K562 (cell line): ENCODE measurements at regions not wholly inside any gene's neighbourhood (a gene's known extent, or its start where the extent isn't known, plus 50 kb on each side); places are given as distances from the start of the nearest gene placed in this dataset.
"Not testable (repeated sequence)": the region's sequence is repeated elsewhere in the genome, so short reads cannot be mapped to it uniquely, and the experiment has no call there.

Experiments
- ATAC-seq: fragments of 200-7000 bp; cut with Tn5 transposase; 3 replicates; pipeline ENCODE4 v1.9.1; 2020; ENCODE audit warnings: moderate library complexity
- BruUV-seq: library from RNA; stranded (reverse); fragments of 400-500 nt; replicated peaks from 2 replicates; lab custom pipeline; 2021; lab: Mats Ljungman, UMichigan
- CTCF ChIA-PET: fragments of 300-600 bp; formaldehyde crosslinking; extraction: SDS; loops from one replicate; lab custom pipeline; 2021; ENCODE audit warnings: low intra/inter-chr PET ratio; lab: Yijun Ruan, JAX
- POLR2A ChIA-PET: fragments of 300-600, 350-650 bp; sonication (Branson Sonifier 250); formaldehyde crosslinking; extraction: SDS; loops from one replicate; lab custom pipeline; 2021; ENCODE audit warnings: antibody characterized with exemption, inconsistent platforms; lab: Yijun Ruan, JAX
- DNase-seq, 4 experiments: peaks; one replicate each; pipeline versions ENCODE4 v3.0.0 to v3.0.0-alpha.2; 2011 to 2018; ENCODE audit warnings: low spot score in 3 of 4, mixed read lengths in 3 of 4; ENCODE audit errors: extremely low read depth in 1 of 4
- FAIRE-seq: peaks from 2 replicates; lab custom pipeline; 2011; peaks lifted over from hg19 to GRCh38; lab: Jason Lieb, UNC
- H2AFZ ChIP-seq: 2 replicates; pipeline ENCODE4 v1.6.0; 2011; ENCODE audit warnings: low read depth, low read length, control low read depth, inconsistent platforms
- H3K27ac ChIP-seq: fragments of 200-600 bp; 3 replicates; pipeline ENCODE4 v1.8.0; 2011; ENCODE audit warnings: low read depth, mild to moderate bottlenecking, control low read depth, inconsistent platforms, low read length, moderate library complexity, mixed read lengths; ENCODE audit errors: extremely low read depth
- H3K27me3 ChIP-seq, 2 experiments: fragments of 300-600 bp in 1 of 2; 2 replicates in 1 of 2; 3 replicates in 1 of 2; pipeline versions ENCODE4 v1.6.0 to v1.8.0; 2011; ENCODE audit warnings: inconsistent platforms in 2 of 2, low read length in 2 of 2, mild to moderate bottlenecking in 1 of 2, mixed read lengths in 1 of 2, moderate library complexity in 1 of 2; ENCODE audit not compliant: control insufficient read depth in 2 of 2, insufficient read depth in 2 of 2
- H3K36me3 ChIP-seq: fragments of 300-600 bp; 3 replicates; pipeline ENCODE4 v1.8.0; 2011; ENCODE audit warnings: mild to moderate bottlenecking, low read length, inconsistent platforms; ENCODE audit not compliant: control insufficient read depth, insufficient read depth
- H3K4me1 ChIP-seq, 2 experiments: fragments of 200-600 bp in 1 of 2; replicated peaks in 1 of 2; 2 replicates in 1 of 2; 3 replicates in 1 of 2; pipeline versions ENCODE4 v1.5.1 to v1.8.0; 2011; ENCODE audit warnings: inconsistent platforms in 2 of 2, low read length in 2 of 2, mild to moderate bottlenecking in 1 of 2, mixed read lengths in 1 of 2, moderate library complexity in 1 of 2; ENCODE audit not compliant: control insufficient read depth in 2 of 2, insufficient read depth in 2 of 2
- H3K4me2 ChIP-seq: 2 replicates; pipeline ENCODE4 v1.6.1; 2011; ENCODE audit warnings: low read length, control low read depth, inconsistent platforms, mixed read lengths; ENCODE audit not compliant: insufficient read depth
- H3K4me3 ChIP-seq: fragments of 200-600 bp; sonication (generic), shearing (Covaris generic); 2 replicates; pipeline ENCODE4 v1.5.1; 2016; ENCODE audit warnings: control low read depth, inconsistent platforms
- H3K79me2 ChIP-seq: fragments of 200-600 bp; 3 replicates; pipeline ENCODE4 v1.8.0; 2011; ENCODE audit warnings: low read length, inconsistent platforms; ENCODE audit not compliant: control insufficient read depth, insufficient read depth
- H3K9ac ChIP-seq, 2 experiments: 2 replicates each; pipeline versions ENCODE4 v1.6.0 to v1.6.1; 2011; ENCODE audit warnings: low read depth in 2 of 2, low read length in 2 of 2, control low read depth in 1 of 2, inconsistent platforms in 1 of 2, mild to moderate bottlenecking in 1 of 2, mixed read lengths in 1 of 2; ENCODE audit not compliant: insufficient read depth in 1 of 2
- H3K9me1 ChIP-seq: one replicate; pipeline ENCODE4 v1.6.0; 2011; ENCODE audit warnings: inconsistent platforms, mild to moderate bottlenecking, low read length, moderate library complexity; ENCODE audit not compliant: control insufficient read depth, insufficient read depth
- H3K9me3 ChIP-seq: replicated peaks from 2 replicates; pipeline ENCODE4 v1.5.1; 2011; ENCODE audit warnings: low read depth, low read length, inconsistent platforms; ENCODE audit not compliant: control insufficient read depth, insufficient read depth
- H4K20me1 ChIP-seq: replicated peaks from 2 replicates; pipeline ENCODE4 v1.6.1; 2011; ENCODE audit warnings: low read length, inconsistent platforms, mixed read lengths; ENCODE audit not compliant: control insufficient read depth, insufficient read depth
- ASH1L ChIP-seq: fragments of 450-650 bp; IDR thresholded peaks from 2 replicates; pipeline ENCODE4 v1.6.1; 2018; ENCODE audit warnings: borderline replicate concordance, mild to moderate bottlenecking, low read depth; ENCODE audit not compliant: partially characterized antibody
- FOXM1 ChIP-seq, 2 experiments: fragments of 450-650 bp in 1 of 2; sonication (generic) in 1 of 2; formaldehyde crosslinking in 1 of 2; IDR thresholded peaks; 2 replicates each; pipeline versions ENCODE4 v1.6.1 to v1.9.0; 2017 to 2022; ENCODE audit warnings: low read depth in 2 of 2, mild to moderate bottlenecking in 2 of 2, missing genetic modification reagents in 1 of 2, moderate library complexity in 1 of 2
- HEY1 ChIP-seq: fragments of 250-450 bp; sonication (Bioruptor Pico); IDR thresholded peaks from 2 replicates; pipeline ENCODE4 v1.5.0; 2020; ENCODE audit warnings: mild to moderate bottlenecking, moderate library complexity, borderline replicate concordance
- JUND ChIP-seq, 2 experiments: IDR thresholded peaks; 2 replicates in 1 of 2; 3 replicates in 1 of 2; pipeline ENCODE4 v1.6.1; 2011; ENCODE audit warnings: borderline replicate concordance in 2 of 2, low read depth in 2 of 2, low read length in 2 of 2, improper control_type of control experiment in 1 of 2, missing biosample characterization in 1 of 2, missing genetic modification characterization in 1 of 2, missing genetic modification reagents in 1 of 2
- L3MBTL2 ChIP-seq: fragments of 450-650 bp; IDR thresholded peaks from 2 replicates; pipeline ENCODE4 v1.6.1; 2016; ENCODE audit warnings: mild to moderate bottlenecking, moderate library complexity
- RHOXF2B ChIP-seq: fragments of 250-450 bp; sonication (Bioruptor Pico); conservative IDR thresholded peaks from 2 replicates; pipeline ENCODE4 v1.5.1; 2021
- SMARCA5 ChIP-seq: fragments of 450-650 bp; IDR thresholded peaks from 2 replicates; pipeline ENCODE4 v1.6.1; 2016
- YBX1 ChIP-seq: fragments of 450-650 bp; IDR thresholded peaks from 2 replicates; pipeline ENCODE4 v1.7.1; 2016; ENCODE audit warnings: mild to moderate bottlenecking
- ZNF324 ChIP-seq: fragments of 250-450 bp; sonication (Bioruptor Pico); IDR thresholded peaks from 2 replicates; pipeline ENCODE4 v1.4.0; 2020; ENCODE audit warnings: mild to moderate bottlenecking
- ZNF696 ChIP-seq: fragments of 250-450 bp; sonication (Bioruptor Pico); conservative IDR thresholded peaks from 2 replicates; pipeline ENCODE4 v1.4.0; 2020; ENCODE audit warnings: mild to moderate bottlenecking, moderate library complexity
- ZNF77 ChIP-seq: fragments of 250-450 bp; sonication (Bioruptor Pico); IDR thresholded peaks from 2 replicates; pipeline ENCODE4 v1.5.0; 2020
- WGBS: fragments of 100-300 bp; shearing (Covaris generic); methylation state at CpG from one replicate; pipeline ENCODE4 v1.1.6; 2016; ENCODE audit warnings: low coverage, mixed read lengths; ENCODE audit not compliant: insufficient coverage; ENCODE audit errors: missing lambda C conversion rate; 5-methylcytosine and 5-hydroxymethylcytosine counted together
- in situ Hi-C: fragments of 300-500 bp; cut with MboI; formaldehyde crosslinking; loops from 4 replicates; pipeline ENCODE4 v1.15.0; 2018; ENCODE audit warnings: inconsistent platforms, mixed read lengths
- intact Hi-C: fragments of 100-400 bp; cut with micrococcal nuclease; formaldehyde crosslinking; loops from 2 replicates; pipeline ENCODE4 v1.14.2; 2022
- TF ChIP-seq, protein P1 (sequence below): fragments of 450-650 bp; IDR thresholded peaks from 2 replicates; pipeline ENCODE4 v1.6.1; 2017; ENCODE audit warnings: antibody characterized with exemption

DNA sequence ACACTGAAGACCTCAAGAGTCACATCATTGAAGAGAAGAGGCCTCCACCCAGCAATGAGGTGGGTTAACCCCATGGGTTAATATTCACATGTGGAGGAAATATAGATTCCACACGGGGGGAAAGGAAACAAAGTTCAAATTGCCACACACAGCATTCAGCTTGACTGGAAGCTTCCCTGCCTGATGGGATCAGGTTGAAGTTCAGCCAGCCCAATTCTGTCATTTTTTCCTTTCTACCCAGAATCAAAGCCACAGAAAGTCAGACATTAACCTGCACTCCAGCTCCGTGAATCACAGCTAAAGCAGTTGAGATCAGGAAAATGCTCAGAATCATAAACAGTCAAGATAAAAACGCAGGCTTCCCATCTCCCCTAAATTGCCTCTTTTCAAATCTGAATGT is 208.7 kb upstream of the OBI1 start:
- no peak for FAIRE-seq
- intact Hi-C loops, result no loop called here

DNA sequence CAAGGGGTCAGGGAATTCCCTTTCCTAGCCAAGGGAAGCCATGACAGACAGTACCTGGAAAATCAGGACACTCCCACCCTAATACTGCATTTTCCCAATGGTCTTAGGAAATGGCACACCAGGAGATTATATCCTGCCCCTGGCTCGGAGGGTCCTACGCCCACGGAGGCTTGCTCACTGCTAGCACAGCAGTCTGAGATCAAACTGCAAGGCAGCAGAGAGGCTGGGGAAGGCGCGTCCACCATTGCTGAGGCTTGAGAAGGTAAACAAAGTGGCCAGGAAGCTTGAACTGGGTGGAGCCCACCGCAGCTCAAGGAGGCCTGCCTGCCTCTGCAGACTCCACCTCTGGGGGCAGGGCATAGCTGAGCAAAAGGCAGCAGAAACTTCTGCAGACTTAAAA is 207.1 kb upstream of the OBI1 start:
- FAIRE-seq, DNase-seq, intact Hi-C loops, H3K9me3 ChIP-seq, POLR2A ChIA-PET, H3K79me2 ChIP-seq, H3K36me3 ChIP-seq, H3K9me1 ChIP-seq, BruUV-seq, CTCF ChIA-PET, H2AFZ ChIP-seq, H3K4me3 ChIP-seq, H3K27ac ChIP-seq, ATAC-seq, H3K9ac ChIP-seq, H4K20me1 ChIP-seq, H3K4me2 ChIP-seq, H3K27me3 ChIP-seq, in situ Hi-C loops, H3K4me1 ChIP-seq: not testable (repeated sequence)
- 0% methylated on average over 4 of the region's 6 CpGs for WGBS

More for the DNA sequence above, 208.7 kb upstream of the OBI1 start:
- H3K4me3 ChIP-seq, result no peak overlapping the region
- H3K4me2 ChIP-seq, result no peak overlapping the region
- no TSS peak for BruUV-seq
- no peak overlapping the region for H2AFZ ChIP-seq
- DNase-seq (no peak), ATAC-seq (no peak)
- no peaks in the 10 kb centered on the region for H4K20me1 ChIP-seq
- TF ChIP-seq YBX1, result no peak
- TF ChIP-seq JUND (IDR thresholded peaks at IDR 0.05; ENCODE audit: borderline replicate concordance, low read depth, low read length), result no peak
- TF ChIP-seq JUND (tag; IDR thresholded peaks at IDR 0.05; ENCODE audit: borderline replicate concordance, low read depth, low read length), result no peak
- TF ChIP-seq ZNF324, result no peak
- no peak for TF ChIP-seq L3MBTL2
- TF ChIP-seq RHOXF2B, result no peak
- no peak for TF ChIP-seq HEY1 (CRISPR knock-in tag)
- TF ChIP-seq, protein P1, sequence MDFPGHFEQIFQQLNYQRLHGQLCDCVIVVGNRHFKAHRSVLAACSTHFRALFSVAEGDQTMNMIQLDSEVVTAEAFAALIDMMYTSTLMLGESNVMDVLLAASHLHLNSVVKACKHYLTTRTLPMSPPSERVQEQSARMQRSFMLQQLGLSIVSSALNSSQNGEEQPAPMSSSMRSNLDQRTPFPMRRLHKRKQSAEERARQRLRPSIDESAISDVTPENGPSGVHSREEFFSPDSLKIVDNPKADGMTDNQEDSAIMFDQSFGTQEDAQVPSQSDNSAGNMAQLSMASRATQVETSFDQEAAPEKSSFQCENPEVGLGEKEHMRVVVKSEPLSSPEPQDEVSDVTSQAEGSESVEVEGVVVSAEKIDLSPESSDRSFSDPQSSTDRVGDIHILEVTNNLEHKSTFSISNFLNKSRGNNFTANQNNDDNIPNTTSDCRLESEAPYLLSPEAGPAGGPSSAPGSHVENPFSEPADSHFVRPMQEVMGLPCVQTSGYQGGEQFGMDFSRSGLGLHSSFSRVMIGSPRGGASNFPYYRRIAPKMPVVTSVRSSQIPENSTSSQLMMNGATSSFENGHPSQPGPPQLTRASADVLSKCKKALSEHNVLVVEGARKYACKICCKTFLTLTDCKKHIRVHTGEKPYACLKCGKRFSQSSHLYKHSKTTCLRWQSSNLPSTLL, result no peak
- no peak for TF ChIP-seq ZNF77 (CRISPR knock-in tag)
- no peak for TF ChIP-seq ZNF696
- no peak for TF ChIP-seq FOXM1 (IDR thresholded peaks at IDR 0.05; ENCODE audit: low read depth)
- no peak for TF ChIP-seq FOXM1 (CRISPR knock-in tag; IDR thresholded peaks at IDR 0.05; ENCODE audit: low read depth)
- TF ChIP-seq SMARCA5, result no peak
- TF ChIP-seq ASH1L, result no peak
- no peaks in the 10 kb centered on the region for H3K9me3 ChIP-seq
- no peaks in the 10 kb centered on the region for H3K9me1 ChIP-seq
- H3K79me2 ChIP-seq, result no peaks in the 10 kb centered on the region
- no peaks in the 10 kb centered on the region for H3K36me3 ChIP-seq
- H3K27ac ChIP-seq, result no peak overlapping the region
- WGBS, result 3% methylated on average over 3 of the region's 3 CpGs
- no peak overlapping the region for H3K9ac ChIP-seq
- POLR2A ChIA-PET, result no interaction called here
- H3K4me1 ChIP-seq, result no peaks in the 10 kb centered on the region
- in situ Hi-C loops, result no loop called here
- CTCF ChIA-PET, result no interaction called here
- H3K27me3 ChIP-seq, result no peaks in the 10 kb centered on the region
